ENCODE measurements at regions not wholly inside any gene's neighbourhood (a gene's known extent, or its start where the extent isn't known, plus 50 kb on each side); places are given as distances from the start of the nearest gene placed in this dataset.
A peak's percentile ranks its signal among the peaks of the same experiment; 100 is the strongest.
"Not testable (repeated sequence)": the region's sequence is repeated elsewhere in the genome, so short reads cannot be mapped to it uniquely, and the experiment has no call there.

GRCh38 chr1:21372383-21372782, 67.6 kb upstream of the NBPF3 start:
- Mint-ChIP-seq H3K4me3 (no peak overlapping the region), H3K4me1 (peaks cover 2% of the 10 kb centered on the region), H3K9me3 (no peaks in the 10 kb centered on the region), H3K27me3 (ENCODE audit: insufficient read depth) (no peaks in the 10 kb centered on the region), H3K36me3 (ENCODE audit: low read depth) (no peaks in the 10 kb centered on the region), H3K27ac (no peak overlapping the region)
- no peak for DNase-seq
- H3K4me3 ChIP-seq (ENCODE audit: low read length) = no peak overlapping the region
- WGBS, 2 experiments (ENCODE audit: insufficient coverage in 1 of 2, insufficient read length in 1 of 2) = 94% methylated on average over 6 of the region's 6 CpGs
- no peak overlapping the region for H3K27ac ChIP-seq (ENCODE audit: low read depth, low read length)
- H3K9ac ChIP-seq (ENCODE audit: extremely low read depth, low read length, poor library complexity, severe bottlenecking) = no peak overlapping the region
- TF ChIP-seq CTCF (conservative IDR thresholded peaks at IDR 0.05) = no peak
- no peaks in the 10 kb centered on the region for H3K4me1 ChIP-seq (ENCODE audit: control insufficient read depth, insufficient read depth, low read length)
- H3K27me3 ChIP-seq (ENCODE audit: control insufficient read depth, insufficient read depth, low read length, poor library complexity, severe bottlenecking) = no peaks in the 10 kb centered on the region
- H3K9me3 ChIP-seq (ENCODE audit: control insufficient read depth, low read length) = no peaks in the 10 kb centered on the region
- no peaks in the 10 kb centered on the region for H3K36me3 ChIP-seq (ENCODE audit: control insufficient read depth, insufficient read depth, low read length)

- Histone ChIP-seq H3K36me3 (ENCODE audit: control insufficient read depth, insufficient read depth, low read length) (no peaks in the 10 kb centered on the region), H3K9ac (ENCODE audit: extremely low read depth, low read length, poor library complexity, severe bottlenecking) (no peak overlapping the region), H3K27me3 (ENCODE audit: control insufficient read depth, insufficient read depth, low read length, poor library complexity, severe bottlenecking) (no peaks in the 10 kb centered on the region), H3K27ac (ENCODE audit: low read depth, low read length) (no peak overlapping the region), H3K4me1 (ENCODE audit: control insufficient read depth, insufficient read depth, low read length) (no peaks in the 10 kb centered on the region), H3K4me3 (ENCODE audit: low read length) (no peak overlapping the region), H3K9me3 (ENCODE audit: control insufficient read depth, low read length) (no peaks in the 10 kb centered on the region)
- 69% methylated on average over 4 of the region's 4 CpGs; no CpG with 5 or more reads in 1 of the 2 experiments for WGBS, 2 experiments (ENCODE audit: insufficient coverage in 1 of 2, insufficient read length in 1 of 2)
- H3K9me3 Mint-ChIP-seq = no peaks in the 10 kb centered on the region
- no peak overlapping the region for H3K27ac Mint-ChIP-seq
- no peaks in the 10 kb centered on the region for H3K36me3 Mint-ChIP-seq (ENCODE audit: low read depth)
- no peak for DNase-seq
- peaks cover 2% of the 10 kb centered on the region for H3K4me1 Mint-ChIP-seq
- H3K27me3 Mint-ChIP-seq (ENCODE audit: insufficient read depth) = no peaks in the 10 kb centered on the region
- no peak overlapping the region for H3K4me3 Mint-ChIP-seq
- no peak for TF ChIP-seq CTCF (conservative IDR thresholded peaks at IDR 0.05)
Observed at GRCh38 chr1:21369905-21370304, 70.0 kb upstream of the NBPF3 start.

- peak; percentile 94 for DNase-seq
- Mint-ChIP-seq H3K4me3 (no peak overlapping the region), H3K36me3 (ENCODE audit: low read depth) (no peaks in the 10 kb centered on the region), H3K27me3 (ENCODE audit: insufficient read depth) (no peaks in the 10 kb centered on the region), H3K4me1 (peaks cover 2% of the 10 kb centered on the region), H3K27ac (no peak overlapping the region), H3K9me3 (no peaks in the 10 kb centered on the region)
- no peaks in the 10 kb centered on the region for H3K4me1 ChIP-seq (ENCODE audit: control insufficient read depth, insufficient read depth, low read length)
- 0 to 32% methylated on average over 1 to 9 of the region's 9 CpGs for WGBS, 2 experiments (ENCODE audit: insufficient coverage in 1 of 2, insufficient read length in 1 of 2)
- no peak overlapping the region for H3K27ac ChIP-seq (ENCODE audit: low read depth, low read length)
- no peak overlapping the region for H3K9ac ChIP-seq (ENCODE audit: extremely low read depth, low read length, poor library complexity, severe bottlenecking)
- no peaks in the 10 kb centered on the region for H3K36me3 ChIP-seq (ENCODE audit: control insufficient read depth, insufficient read depth, low read length)
- TF ChIP-seq CTCF (conservative IDR thresholded peaks at IDR 0.05) = peak; percentile 98
- no peaks in the 10 kb centered on the region for H3K9me3 ChIP-seq (ENCODE audit: control insufficient read depth, low read length)
- no peaks in the 10 kb centered on the region for H3K27me3 ChIP-seq (ENCODE audit: control insufficient read depth, insufficient read depth, low read length, poor library complexity, severe bottlenecking)
- H3K4me3 ChIP-seq (ENCODE audit: low read length) = no peak overlapping the region
Observed at GRCh38 chr1:21368515-21369289, 71.2 kb upstream of the NBPF3 start.

- H3K4me1 Mint-ChIP-seq; H3K9me3 ChIP-seq (ENCODE audit: control insufficient read depth, low read length); H3K27ac ChIP-seq (ENCODE audit: low read depth, low read length); H3K4me3 ChIP-seq (ENCODE audit: low read length); H3K36me3 Mint-ChIP-seq (ENCODE audit: low read depth); H3K4me1 ChIP-seq (ENCODE audit: control insufficient read depth, insufficient read depth, low read length); H3K36me3 ChIP-seq (ENCODE audit: control insufficient read depth, insufficient read depth, low read length); H3K9ac ChIP-seq (ENCODE audit: extremely low read depth, low read length, poor library complexity, severe bottlenecking); H3K4me3 Mint-ChIP-seq; H3K9me3 Mint-ChIP-seq; DNase-seq; H3K27ac Mint-ChIP-seq; H3K27me3 ChIP-seq (ENCODE audit: control insufficient read depth, insufficient read depth, low read length, poor library complexity, severe bottlenecking); H3K27me3 Mint-ChIP-seq (ENCODE audit: insufficient read depth): not testable (repeated sequence)
- 81 to 86% methylated on average over 11 to 12 of the region's 14 CpGs for WGBS, 2 experiments (ENCODE audit: insufficient coverage in 1 of 2, insufficient read length in 1 of 2)
Observed at GRCh38 chr1:21367973-21368514, 71.9 kb upstream of the NBPF3 start.
